ENCODE measurements at regions not wholly inside any gene's neighbourhood (a gene's known extent, or its start where the extent isn't known, plus 50 kb on each side); places are given as distances from the start of the nearest gene placed in this dataset.

DNA sequence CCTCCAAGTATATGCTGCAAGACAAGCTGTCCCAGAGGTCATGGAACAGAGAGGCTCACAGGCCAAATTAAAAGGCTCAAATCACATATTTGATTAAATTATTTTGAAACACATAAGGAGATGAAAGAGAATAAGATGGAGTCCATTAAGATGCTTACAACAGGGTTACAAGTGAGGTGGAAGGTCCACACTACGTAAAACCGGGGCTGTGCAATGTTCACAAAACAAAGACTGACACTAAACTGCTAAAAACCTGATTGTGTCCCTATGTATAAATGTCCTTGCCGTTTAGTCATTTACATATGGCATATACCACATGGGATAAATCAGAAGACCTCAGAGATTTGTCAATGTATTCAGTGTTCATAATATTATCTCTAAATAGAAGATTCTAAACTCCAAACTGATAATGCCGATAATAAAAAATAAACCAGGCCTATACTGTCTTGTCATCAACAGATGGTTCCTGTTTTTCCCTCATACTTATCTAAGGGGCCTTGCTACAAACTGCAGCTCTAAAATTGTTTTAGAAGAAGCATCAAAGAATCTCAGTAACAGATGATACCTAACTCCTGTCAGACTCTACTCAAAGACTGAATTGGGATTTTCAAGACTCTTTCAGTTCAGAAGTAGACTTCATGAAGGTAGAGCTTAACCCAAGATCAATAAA, 51.8 kb upstream of the RIPOR2 start:
- H3K4me1 ChIP-seq (ENCODE audit: low read depth) = no peaks in the 10 kb centered on the region
- no peak overlapping the region for H3K4me3 ChIP-seq
- TF ChIP-seq, protein P1, sequence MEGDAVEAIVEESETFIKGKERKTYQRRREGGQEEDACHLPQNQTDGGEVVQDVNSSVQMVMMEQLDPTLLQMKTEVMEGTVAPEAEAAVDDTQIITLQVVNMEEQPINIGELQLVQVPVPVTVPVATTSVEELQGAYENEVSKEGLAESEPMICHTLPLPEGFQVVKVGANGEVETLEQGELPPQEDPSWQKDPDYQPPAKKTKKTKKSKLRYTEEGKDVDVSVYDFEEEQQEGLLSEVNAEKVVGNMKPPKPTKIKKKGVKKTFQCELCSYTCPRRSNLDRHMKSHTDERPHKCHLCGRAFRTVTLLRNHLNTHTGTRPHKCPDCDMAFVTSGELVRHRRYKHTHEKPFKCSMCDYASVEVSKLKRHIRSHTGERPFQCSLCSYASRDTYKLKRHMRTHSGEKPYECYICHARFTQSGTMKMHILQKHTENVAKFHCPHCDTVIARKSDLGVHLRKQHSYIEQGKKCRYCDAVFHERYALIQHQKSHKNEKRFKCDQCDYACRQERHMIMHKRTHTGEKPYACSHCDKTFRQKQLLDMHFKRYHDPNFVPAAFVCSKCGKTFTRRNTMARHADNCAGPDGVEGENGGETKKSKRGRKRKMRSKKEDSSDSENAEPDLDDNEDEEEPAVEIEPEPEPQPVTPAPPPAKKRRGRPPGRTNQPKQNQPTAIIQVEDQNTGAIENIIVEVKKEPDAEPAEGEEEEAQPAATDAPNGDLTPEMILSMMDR (IDR thresholded peaks at IDR 0.05) = no peak
- intact Hi-C loops (cut with DNase I, micrococcal nuclease) = no loop called here
- H3K36me3 ChIP-seq (ENCODE audit: low read depth) = no peaks in the 10 kb centered on the region
- no peak for DNase-seq
- ATAC-seq = no peak
- no peaks in the 10 kb centered on the region for H3K9me3 ChIP-seq

DNA sequence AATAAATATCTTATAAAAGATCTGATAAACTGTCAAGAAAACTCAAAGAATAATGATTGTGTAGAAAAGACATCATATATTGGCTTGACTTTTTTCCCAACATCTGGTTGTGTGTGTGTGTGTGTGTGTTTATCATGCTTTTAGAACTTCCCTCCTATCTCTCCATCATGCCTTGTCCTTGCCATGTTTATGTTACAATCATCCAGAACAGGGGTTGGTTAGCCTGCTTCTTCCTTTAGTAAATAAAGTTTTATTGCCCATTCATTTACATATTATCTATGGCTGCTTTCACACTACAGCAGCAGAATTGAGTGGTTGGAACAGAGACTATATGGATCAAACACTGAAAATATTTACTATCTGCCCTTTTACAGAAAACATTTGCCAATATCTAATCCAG, 52.8 kb upstream of the RIPOR2 start:
- Histone ChIP-seq H3K4me3 (no peak overlapping the region), H3K9me3 (no peaks in the 10 kb centered on the region), H3K36me3 (ENCODE audit: low read depth) (no peaks in the 10 kb centered on the region), H3K4me1 (ENCODE audit: low read depth) (no peaks in the 10 kb centered on the region)
- ATAC-seq (peak; percentile 34), DNase-seq (no peak)
- TF ChIP-seq, protein P1 (IDR thresholded peaks at IDR 0.05) = no peak
- intact Hi-C loops (cut with DNase I, micrococcal nuclease) = no loop called here

DNA sequence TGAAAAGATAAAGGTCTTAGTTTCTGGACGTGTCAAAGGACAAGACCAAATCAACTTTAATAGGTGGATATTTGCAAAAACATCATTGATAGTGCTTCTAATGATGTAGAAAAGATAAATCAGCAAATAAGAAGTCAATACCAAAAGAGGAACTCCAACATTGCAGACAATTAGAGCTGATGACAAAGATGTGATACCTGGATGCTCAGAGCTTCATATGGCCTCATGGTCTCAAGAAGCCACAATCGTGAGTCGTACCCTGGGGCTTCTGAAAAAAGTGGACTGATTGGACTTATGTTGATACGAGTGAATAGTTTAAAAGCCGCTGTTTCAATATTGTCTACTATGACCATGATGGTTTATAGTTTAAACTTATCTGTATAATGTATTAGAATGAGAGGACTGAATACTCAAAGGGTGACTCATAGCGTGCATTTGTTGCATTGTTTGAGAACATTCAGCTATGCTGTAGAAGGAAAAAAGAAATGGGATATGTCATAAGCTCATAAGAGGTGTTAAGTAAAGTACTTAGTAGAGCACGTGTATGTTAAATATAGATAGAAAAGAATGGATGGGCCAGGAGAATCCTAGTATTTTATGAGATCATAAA, 54.6 kb upstream of the RIPOR2 start:
- intact Hi-C loops (cut with DNase I, micrococcal nuclease) = loop anchor here in 1 of 2 donors (5.0 kb wide), 1 partner anchor 133 kb away; no protein-coding TSS in a partner anchor
- no peak for ATAC-seq

DNA sequence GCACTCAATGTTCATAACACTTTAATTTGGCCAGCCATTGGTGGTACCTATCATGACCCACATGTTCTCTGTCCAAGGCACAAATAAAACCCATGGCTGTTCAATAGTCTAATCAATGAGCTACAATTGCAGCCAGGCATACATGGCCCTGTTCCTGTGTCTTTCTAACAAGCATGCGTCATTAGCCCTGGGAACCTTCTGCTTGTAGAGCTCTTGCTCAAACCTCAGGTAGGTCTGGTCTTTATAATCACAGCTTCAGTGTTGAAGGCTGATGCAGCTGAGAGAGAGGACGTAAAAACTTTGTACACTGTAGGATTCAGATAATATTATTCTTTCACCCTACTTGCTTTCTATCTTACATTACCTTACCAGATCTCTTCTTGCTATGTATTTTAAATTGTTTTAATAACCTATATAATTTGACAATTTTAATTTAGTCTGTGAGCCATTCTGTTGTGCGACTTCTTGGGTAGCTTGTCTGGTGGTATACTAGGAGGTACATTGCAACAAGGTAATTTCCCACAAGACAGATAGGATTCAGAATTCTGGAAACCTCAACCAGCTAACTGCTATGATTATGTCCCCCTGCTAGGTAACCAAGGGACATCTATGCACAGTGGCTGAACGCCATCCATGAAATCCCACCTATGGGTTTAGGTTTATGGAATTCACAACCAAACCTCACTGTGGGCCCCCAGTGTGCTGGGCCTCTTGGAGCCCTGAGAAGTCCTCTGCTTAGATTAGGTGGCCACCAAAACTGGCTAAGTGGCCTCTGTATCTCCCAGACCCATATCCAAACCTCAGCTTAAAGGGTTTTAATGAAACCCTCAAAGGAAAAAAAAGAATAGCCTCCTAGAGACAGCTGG, 55.4 kb upstream of the RIPOR2 start:
- Histone ChIP-seq H3K4me3 (no peak overlapping the region), H3K4me1 (ENCODE audit: low read depth) (no peaks in the 10 kb centered on the region), H3K9me3 (no peaks in the 10 kb centered on the region), H3K36me3 (ENCODE audit: low read depth) (no peaks in the 10 kb centered on the region)
- ATAC-seq (peak; percentile 9), DNase-seq (no peak)
- intact Hi-C loops (cut with DNase I, micrococcal nuclease) = loop anchor here in 1 of 2 donors (5.0 kb wide), 1 partner anchor 134 kb away; no protein-coding TSS in a partner anchor
- TF ChIP-seq, protein P1 (IDR thresholded peaks at IDR 0.05) = no peak

More for the DNA sequence above, 54.6 kb upstream of the RIPOR2 start:
- no peaks in the 10 kb centered on the region for H3K36me3 ChIP-seq (ENCODE audit: low read depth)
- DNase-seq = no peak
- no peaks in the 10 kb centered on the region for H3K9me3 ChIP-seq
- no peak overlapping the region for H3K4me3 ChIP-seq
- H3K4me1 ChIP-seq (ENCODE audit: low read depth) = no peaks in the 10 kb centered on the region
- TF ChIP-seq, protein P1 (IDR thresholded peaks at IDR 0.05) = no peak

DNA sequence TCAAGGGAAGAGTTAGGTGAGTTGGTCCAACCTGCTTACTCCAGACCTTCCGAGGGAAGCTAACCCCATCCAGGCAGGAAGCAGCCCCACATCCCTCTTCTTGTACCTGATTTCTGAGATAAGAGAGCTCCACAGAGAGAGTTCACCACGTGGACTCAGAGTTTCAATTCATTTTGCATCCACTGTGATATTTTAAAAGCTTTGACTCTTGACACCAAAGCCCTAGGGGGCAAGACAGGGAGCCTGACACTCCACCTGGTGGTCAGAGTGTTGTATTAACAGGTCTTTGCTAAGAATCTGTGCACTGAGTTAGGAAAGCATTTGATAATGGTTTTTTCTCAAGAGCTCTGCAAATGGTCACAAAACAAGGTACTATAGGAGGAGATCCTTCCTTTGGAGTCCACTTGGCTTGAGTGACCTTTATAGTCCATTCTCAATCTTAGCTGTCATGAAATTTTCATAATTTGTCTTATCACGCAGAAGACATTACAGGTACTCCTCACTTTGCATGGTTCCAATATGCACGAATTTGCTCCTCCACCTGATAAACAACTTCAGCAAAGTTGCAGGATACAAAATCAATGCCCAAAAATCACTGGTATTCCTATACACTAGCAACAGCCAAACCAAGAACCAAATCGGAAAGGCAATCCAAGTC, 56.2 kb upstream of the RIPOR2 start:
- DNase-seq = peak in 2 of 3 donors; percentile 38 to 58
- intact Hi-C loops (cut with DNase I, micrococcal nuclease) = loop anchor here in 1 of 2 donors (5.0 kb wide), 1 partner anchor 135 kb away; no protein-coding TSS in a partner anchor
- H3K4me3 ChIP-seq = no peak overlapping the region
- TF ChIP-seq, protein P1 (IDR thresholded peaks at IDR 0.05) = peak; percentile 32
- ATAC-seq = peak; percentile 92
- H3K36me3 ChIP-seq (ENCODE audit: low read depth) = no peaks in the 10 kb centered on the region
- no peaks in the 10 kb centered on the region for H3K9me3 ChIP-seq
- H3K4me1 ChIP-seq (ENCODE audit: low read depth) = no peaks in the 10 kb centered on the region

Data from mucosa of descending colon (tissue), 3 donors.